ENCODE measurements at regions not wholly inside any gene's neighbourhood (a gene's known extent, or its start where the extent isn't known, plus 50 kb on each side); places are given as distances from the start of the nearest gene placed in this dataset.
"Not testable (repeated sequence)": the region's sequence is repeated elsewhere in the genome, so short reads cannot be mapped to it uniquely, and the experiment has no call there.

GRCh38 chr14:44846232-44846824 is 115.4 kb downstream of the KLHL28 start:
- no peak overlapping the region for H3K4me3 ChIP-seq (replicated peaks in 1 of 2; ENCODE audit: low read depth in 2 of 2, low read length in 2 of 2)
- TF ChIP-seq, protein P1, sequence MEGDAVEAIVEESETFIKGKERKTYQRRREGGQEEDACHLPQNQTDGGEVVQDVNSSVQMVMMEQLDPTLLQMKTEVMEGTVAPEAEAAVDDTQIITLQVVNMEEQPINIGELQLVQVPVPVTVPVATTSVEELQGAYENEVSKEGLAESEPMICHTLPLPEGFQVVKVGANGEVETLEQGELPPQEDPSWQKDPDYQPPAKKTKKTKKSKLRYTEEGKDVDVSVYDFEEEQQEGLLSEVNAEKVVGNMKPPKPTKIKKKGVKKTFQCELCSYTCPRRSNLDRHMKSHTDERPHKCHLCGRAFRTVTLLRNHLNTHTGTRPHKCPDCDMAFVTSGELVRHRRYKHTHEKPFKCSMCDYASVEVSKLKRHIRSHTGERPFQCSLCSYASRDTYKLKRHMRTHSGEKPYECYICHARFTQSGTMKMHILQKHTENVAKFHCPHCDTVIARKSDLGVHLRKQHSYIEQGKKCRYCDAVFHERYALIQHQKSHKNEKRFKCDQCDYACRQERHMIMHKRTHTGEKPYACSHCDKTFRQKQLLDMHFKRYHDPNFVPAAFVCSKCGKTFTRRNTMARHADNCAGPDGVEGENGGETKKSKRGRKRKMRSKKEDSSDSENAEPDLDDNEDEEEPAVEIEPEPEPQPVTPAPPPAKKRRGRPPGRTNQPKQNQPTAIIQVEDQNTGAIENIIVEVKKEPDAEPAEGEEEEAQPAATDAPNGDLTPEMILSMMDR (IDR thresholded peaks at IDR 0.05; ENCODE audit: low read depth, low read length): peak; percentile 88
- DNase-seq (ENCODE audit: low read depth in 2 of 2): peak; percentile 67

GRCh38 chr14:44835928-44836327 is 125.8 kb downstream of the KLHL28 start:
- not testable (repeated sequence) for DNase-seq (ENCODE audit: low read depth in 2 of 2); H3K4me3 ChIP-seq (replicated peaks in 1 of 2; ENCODE audit: low read depth in 2 of 2, low read length in 2 of 2)

- H3K4me3 ChIP-seq (replicated peaks in 1 of 2; ENCODE audit: low read depth in 2 of 2, low read length in 2 of 2): no peak overlapping the region
- DNase-seq (ENCODE audit: low read depth in 2 of 2): peak; percentile 8 to 18
- TF ChIP-seq, protein P1 (IDR thresholded peaks at IDR 0.05; ENCODE audit: low read depth, low read length): no peak
Measured at GRCh38 chr14:44833376-44834060, 128.2 kb downstream of the KLHL28 start.

DNA sequence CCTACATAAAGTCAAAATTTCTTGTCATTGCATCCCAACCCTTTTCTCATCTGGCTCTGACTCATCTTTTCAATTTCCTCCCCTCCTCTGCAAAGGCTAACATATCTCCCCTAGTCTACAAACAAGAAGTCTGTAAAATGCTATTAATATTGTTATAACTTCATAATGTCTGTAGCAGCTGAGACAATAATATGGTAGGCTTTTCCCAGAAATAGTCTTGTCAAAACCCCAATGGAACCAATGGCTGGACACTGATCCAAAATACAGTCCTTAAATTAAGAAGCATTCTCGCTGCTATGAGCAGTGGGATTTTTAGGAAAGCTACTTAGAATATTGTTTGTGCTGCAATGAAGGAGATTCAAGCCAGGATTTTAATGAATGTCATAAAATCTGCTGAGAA is 131.4 kb downstream of the KLHL28 start:
- TF ChIP-seq, protein P1 (IDR thresholded peaks at IDR 0.05; ENCODE audit: low read depth, low read length): no peak
- no peak overlapping the region for H3K4me3 ChIP-seq (replicated peaks in 1 of 2; ENCODE audit: low read depth in 2 of 2, low read length in 2 of 2)
- DNase-seq (ENCODE audit: low read depth in 2 of 2): no peak

DNA sequence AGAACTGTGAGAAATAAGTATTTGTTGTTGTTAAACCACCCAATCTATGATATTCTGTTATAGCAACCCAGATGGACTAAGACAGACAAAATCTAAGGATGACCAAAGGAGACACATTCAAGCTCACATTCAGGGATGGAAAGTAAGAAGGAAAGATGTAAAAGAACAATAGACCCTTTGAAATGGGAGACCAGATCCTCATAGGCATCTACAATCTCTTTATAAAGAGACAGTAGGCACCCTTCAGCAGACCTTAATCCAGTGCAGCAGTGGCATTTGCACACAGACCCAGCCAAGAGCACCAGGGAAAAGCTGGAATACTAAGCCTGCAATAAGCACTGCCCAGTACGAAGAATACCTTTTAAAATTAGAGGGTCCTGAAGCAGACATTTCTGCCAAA is 132.7 kb downstream of the KLHL28 start:
- no peak for DNase-seq (ENCODE audit: low read depth in 2 of 2)
- H3K4me3 ChIP-seq (replicated peaks in 1 of 2; ENCODE audit: low read depth in 2 of 2, low read length in 2 of 2): no peak overlapping the region
- TF ChIP-seq, protein P1 (IDR thresholded peaks at IDR 0.05; ENCODE audit: low read depth, low read length): no peak

- TF ChIP-seq, protein P1 (IDR thresholded peaks at IDR 0.05; ENCODE audit: low read depth, low read length): no peak
- no peak for DNase-seq (ENCODE audit: low read depth in 2 of 2)
- H3K4me3 ChIP-seq (replicated peaks in 1 of 2; ENCODE audit: low read depth in 2 of 2, low read length in 2 of 2): no peak overlapping the region
Measured at GRCh38 chr14:44828023-44828422, 133.7 kb downstream of the KLHL28 start.

DNA sequence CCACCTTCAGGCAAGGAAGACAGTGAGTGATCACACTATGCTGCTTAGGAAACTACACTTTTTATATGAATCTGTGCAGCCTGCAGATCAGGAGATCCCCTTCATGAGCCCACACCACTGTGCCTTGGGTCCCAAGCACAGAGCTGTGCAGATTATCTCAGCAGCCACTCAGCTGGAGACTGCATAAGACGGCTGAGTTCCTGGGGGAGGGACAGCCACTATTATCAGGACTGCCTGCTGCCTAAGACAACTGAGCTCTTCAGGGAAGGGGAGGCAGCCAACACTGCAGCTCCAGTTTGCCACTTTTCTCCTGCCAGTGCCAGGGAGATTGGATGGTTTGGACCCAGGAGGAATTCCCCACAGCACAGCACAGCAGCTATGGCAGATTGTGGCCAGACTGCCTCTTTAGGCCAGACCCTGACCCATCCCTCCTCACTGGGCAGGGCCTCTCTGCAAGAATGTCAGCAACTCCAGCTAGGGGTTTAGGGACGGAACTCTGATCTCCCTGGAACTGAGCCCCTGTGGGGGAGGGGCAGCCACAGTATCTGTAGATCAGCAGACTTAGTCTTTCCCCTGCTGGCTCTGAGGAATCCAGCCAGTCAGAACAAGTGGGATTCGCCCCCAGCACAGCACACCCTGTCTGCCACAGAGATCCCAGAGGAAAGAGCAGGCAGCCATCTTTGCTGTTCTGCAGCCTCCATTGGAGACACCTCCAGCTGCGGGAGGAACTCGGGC is 141.3 kb downstream of the KLHL28 start:
- no peak overlapping the region for H3K4me3 ChIP-seq (replicated peaks in 1 of 2; ENCODE audit: low read depth in 2 of 2, low read length in 2 of 2)
- DNase-seq (ENCODE audit: low read depth in 2 of 2): no peak
- TF ChIP-seq, protein P1 (IDR thresholded peaks at IDR 0.05; ENCODE audit: low read depth, low read length): no peak

Data from cardiac fibroblast (primary cell).